ENCODE measurements at regions not wholly inside any gene's neighbourhood (a gene's known extent, or its start where the extent isn't known, plus 50 kb on each side); places are given as distances from the start of the nearest gene placed in this dataset.

GRCh38 chr2:168338803-168339437 is 91.5 kb upstream of the STK39 start:
- DNase-seq (ENCODE audit: low read depth, low spot score), result no peak

- DNase-seq (ENCODE audit: low read depth, low spot score), result no peak
These were observed 93.5 kb upstream of the STK39 start for GRCh38 chr2:168340931-168341330.

- DNase-seq (ENCODE audit: low read depth, low spot score), result no peak
These were observed 96.2 kb upstream of the STK39 start for GRCh38 chr2:168343586-168343985.

- no peak for DNase-seq (ENCODE audit: low read depth, low spot score)
These were observed 97.3 kb upstream of the STK39 start for GRCh38 chr2:168344706-168345105.

GRCh38 chr2:168345601-168346000 is 98.2 kb upstream of the STK39 start:
- no peak for DNase-seq (ENCODE audit: low read depth, low spot score)

GRCh38 chr2:168346725-168347477 is 99.5 kb upstream of the STK39 start:
- no peak for DNase-seq (ENCODE audit: low read depth, low spot score)

GRCh38 chr2:168348076-168348475 is 100.7 kb upstream of the STK39 start:
- DNase-seq (ENCODE audit: low read depth, low spot score), result no peak

- no peak for DNase-seq (ENCODE audit: low read depth, low spot score)
These were observed 103.0 kb upstream of the STK39 start for GRCh38 chr2:168350380-168350779.

GRCh38 chr2:168353251-168353650 is 102.8 kb upstream of the CERS6 start:
- no peak for DNase-seq (ENCODE audit: low read depth, low spot score)

- no peak for DNase-seq (ENCODE audit: low read depth, low spot score)
These were observed 101.6 kb upstream of the CERS6 start for GRCh38 chr2:168354499-168354898.

- DNase-seq (ENCODE audit: low read depth, low spot score), result no peak
These were observed 101.0 kb upstream of the CERS6 start for GRCh38 chr2:168355121-168355520.

GRCh38 chr2:168355779-168356476 is 100.1 kb upstream of the CERS6 start:
- no peak for DNase-seq (ENCODE audit: low read depth, low spot score)

GRCh38 chr2:168356477-168356835 is 99.6 kb upstream of the CERS6 start:
- DNase-seq (ENCODE audit: low read depth, low spot score), result no peak

- DNase-seq (ENCODE audit: low read depth, low spot score), result no peak
These were observed 98.1 kb upstream of the CERS6 start for GRCh38 chr2:168357797-168358472.

- DNase-seq (ENCODE audit: low read depth, low spot score), result no peak
These were observed 97.0 kb upstream of the CERS6 start for GRCh38 chr2:168359082-168359481.

GRCh38 chr2:168363347-168364092 is 92.6 kb upstream of the CERS6 start:
- DNase-seq (ENCODE audit: low read depth, low spot score), result no peak

- no peak for DNase-seq (ENCODE audit: low read depth, low spot score)
These were observed 90.9 kb upstream of the CERS6 start for GRCh38 chr2:168365094-168365621.

- DNase-seq (ENCODE audit: low read depth, low spot score), result no peak
These were observed 87.0 kb upstream of the CERS6 start for GRCh38 chr2:168369031-168369430.

- DNase-seq (ENCODE audit: low read depth, low spot score), result no peak
These were observed 84.6 kb upstream of the CERS6 start for GRCh38 chr2:168371273-168372019.

- DNase-seq (ENCODE audit: low read depth, low spot score), result no peak
These were observed 82.6 kb upstream of the CERS6 start for GRCh38 chr2:168373468-168373867.
